Thyroid gland (tissue), 4 donors: ENCODE measurements at regions not wholly inside any gene's neighbourhood (a gene's known extent, or its start where the extent isn't known, plus 50 kb on each side); places are given as distances from the start of the nearest gene placed in this dataset.

ENCODE experiments used
- POLR2A ChIP-seq, 2 donors: fragments of 450-650 bp; IDR thresholded peaks; one replicate each; pipeline ENCODE4 v1.6.1; 2017; ENCODE audit warnings: antibody characterized with exemption in 2 of 2, mild to moderate bottlenecking in 2 of 2, moderate library complexity in 1 of 2
- TF ChIP-seq, protein P1 (sequence below), 6 experiments: fragments of 200-600 bp in 3 of 6; fragments of 450-650 bp in 3 of 6; sonication (generic) in 3 of 6; IDR thresholded peaks; one replicate each; pipeline ENCODE4 v1.5.1; 2016 to 2019; ENCODE audit warnings: antibody characterized with exemption in 6 of 6, mild to moderate bottlenecking in 2 of 6, inconsistent platforms in 1 of 6, moderate library complexity in 1 of 6

- TF ChIP-seq, protein P1, sequence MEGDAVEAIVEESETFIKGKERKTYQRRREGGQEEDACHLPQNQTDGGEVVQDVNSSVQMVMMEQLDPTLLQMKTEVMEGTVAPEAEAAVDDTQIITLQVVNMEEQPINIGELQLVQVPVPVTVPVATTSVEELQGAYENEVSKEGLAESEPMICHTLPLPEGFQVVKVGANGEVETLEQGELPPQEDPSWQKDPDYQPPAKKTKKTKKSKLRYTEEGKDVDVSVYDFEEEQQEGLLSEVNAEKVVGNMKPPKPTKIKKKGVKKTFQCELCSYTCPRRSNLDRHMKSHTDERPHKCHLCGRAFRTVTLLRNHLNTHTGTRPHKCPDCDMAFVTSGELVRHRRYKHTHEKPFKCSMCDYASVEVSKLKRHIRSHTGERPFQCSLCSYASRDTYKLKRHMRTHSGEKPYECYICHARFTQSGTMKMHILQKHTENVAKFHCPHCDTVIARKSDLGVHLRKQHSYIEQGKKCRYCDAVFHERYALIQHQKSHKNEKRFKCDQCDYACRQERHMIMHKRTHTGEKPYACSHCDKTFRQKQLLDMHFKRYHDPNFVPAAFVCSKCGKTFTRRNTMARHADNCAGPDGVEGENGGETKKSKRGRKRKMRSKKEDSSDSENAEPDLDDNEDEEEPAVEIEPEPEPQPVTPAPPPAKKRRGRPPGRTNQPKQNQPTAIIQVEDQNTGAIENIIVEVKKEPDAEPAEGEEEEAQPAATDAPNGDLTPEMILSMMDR (IDR thresholded peaks at IDR 0.05) = no peak
- TF ChIP-seq POLR2A (IDR thresholded peaks at IDR 0.05) = no peak
Observed at GRCh38 chr2:6650311-6650710, 215.4 kb downstream of the CMPK2 start.
